Suprapubic skin (tissue), 3 donors: ENCODE measurements at regions not wholly inside any gene's neighbourhood (a gene's known extent, or its start where the extent isn't known, plus 50 kb on each side); places are given as distances from the start of the nearest gene placed in this dataset.

Source experiments
- CTCF ChIP-seq, 2 donors: fragments of 200-600 bp in 1 of 2; fragments of 450-650 bp in 1 of 2; sonication (generic) in 1 of 2; IDR thresholded peaks; one replicate each; pipeline ENCODE4 v1.5.1; 2016 to 2019; ENCODE audit warnings: antibody characterized with exemption in 2 of 2, mild to moderate bottlenecking in 1 of 2, moderate library complexity in 1 of 2
- POLR2AphosphoS5 ChIP-seq, 3 donors: sonication (generic); formaldehyde crosslinking; IDR thresholded peaks; one replicate each; pipeline ENCODE4 v1.6.1; 2017; ENCODE audit warnings: antibody characterized with exemption in 3 of 3

GRCh38 chr3:110598847-110599490, 472.6 kb upstream of the NECTIN3 start:
- no peak for TF ChIP-seq CTCF (IDR thresholded peaks at IDR 0.05)
- TF ChIP-seq POLR2AphosphoS5 (IDR thresholded peaks at IDR 0.05), result no peak
